ENCODE measurements at regions not wholly inside any gene's neighbourhood (a gene's known extent, or its start where the extent isn't known, plus 50 kb on each side); places are given as distances from the start of the nearest gene placed in this dataset.

GRCh38 chr14:53389202-53389601 is 236.1 kb upstream of the DDHD1 start:
- no peak for TF ChIP-seq EZH2 (IDR thresholded peaks at IDR 0.05; ENCODE audit: borderline replicate concordance, low read length)
- TF ChIP-seq CTCF (conservative IDR thresholded peaks at IDR 0.05 in 1 of 2, IDR thresholded peaks at IDR 0.05 in 1 of 2; ENCODE audit: extremely low read depth in 1 of 2, insufficient read depth in 1 of 2, low read depth in 1 of 2, low read length in 2 of 2) = no peak
